ENCODE measurements at regions not wholly inside any gene's neighbourhood (a gene's known extent, or its start where the extent isn't known, plus 50 kb on each side); places are given as distances from the start of the nearest gene placed in this dataset.
"Not testable (repeated sequence)": the region's sequence is repeated elsewhere in the genome, so short reads cannot be mapped to it uniquely, and the experiment has no call there.

- no peak overlapping the region for H3K27ac ChIP-seq (ENCODE audit: low read length)
- no peak for DNase-seq (ENCODE audit: low read depth, low spot score)
- no peaks in the 10 kb centered on the region for H3K4me1 ChIP-seq (ENCODE audit: control insufficient read depth, insufficient read depth, low read length)
- no peaks in the 10 kb centered on the region for H3K9me3 ChIP-seq (ENCODE audit: control insufficient read depth, insufficient read depth, low read length)
- no peaks in the 10 kb centered on the region for H3K36me3 ChIP-seq (ENCODE audit: control insufficient read depth, insufficient read depth, low read length)
- no peaks in the 10 kb centered on the region for H3K27me3 ChIP-seq (ENCODE audit: control insufficient read depth, insufficient read depth, low read length)
- WGBS (ENCODE audit: insufficient coverage, insufficient read length): no CpG with 5 or more reads among the region's 3 CpGs
- H3K4me3 ChIP-seq (ENCODE audit: low read length): no peak overlapping the region
Observed at GRCh38 chr7:17580141-17580540, 281.7 kb downstream of the AHR start.

- H3K27ac ChIP-seq (ENCODE audit: low read length): no peak overlapping the region
- H3K36me3 ChIP-seq (ENCODE audit: control insufficient read depth, insufficient read depth, low read length): no peaks in the 10 kb centered on the region
- H3K4me3 ChIP-seq (ENCODE audit: low read length): no peak overlapping the region
- no peaks in the 10 kb centered on the region for H3K9me3 ChIP-seq (ENCODE audit: control insufficient read depth, insufficient read depth, low read length)
- no peak for DNase-seq (ENCODE audit: low read depth, low spot score)
- H3K4me1 ChIP-seq (ENCODE audit: control insufficient read depth, insufficient read depth, low read length): no peaks in the 10 kb centered on the region
- WGBS (ENCODE audit: insufficient coverage, insufficient read length): no CpG with 5 or more reads among the region's 1 CpG
- H3K27me3 ChIP-seq (ENCODE audit: control insufficient read depth, insufficient read depth, low read length): no peaks in the 10 kb centered on the region
Observed at GRCh38 chr7:17580856-17581255, 282.4 kb downstream of the AHR start.

GRCh38 chr7:17581301-17581700 lies 282.8 kb downstream of the AHR start:
- Histone ChIP-seq H3K27ac (ENCODE audit: low read length) (no peak overlapping the region), H3K4me3 (ENCODE audit: low read length) (no peak overlapping the region), H3K27me3 (ENCODE audit: control insufficient read depth, insufficient read depth, low read length) (no peaks in the 10 kb centered on the region), H3K36me3 (ENCODE audit: control insufficient read depth, insufficient read depth, low read length) (no peaks in the 10 kb centered on the region), H3K4me1 (ENCODE audit: control insufficient read depth, insufficient read depth, low read length) (no peaks in the 10 kb centered on the region), H3K9me3 (ENCODE audit: control insufficient read depth, insufficient read depth, low read length) (no peaks in the 10 kb centered on the region)
- no CpG with 5 or more reads among the region's 1 CpG for WGBS (ENCODE audit: insufficient coverage, insufficient read length)
- no peak for DNase-seq (ENCODE audit: low read depth, low spot score)

GRCh38 chr7:17582696-17583095 lies 284.2 kb downstream of the AHR start:
- H3K27me3 ChIP-seq (ENCODE audit: control insufficient read depth, insufficient read depth, low read length); H3K4me1 ChIP-seq (ENCODE audit: control insufficient read depth, insufficient read depth, low read length); H3K27ac ChIP-seq (ENCODE audit: low read length); DNase-seq (ENCODE audit: low read depth, low spot score); H3K4me3 ChIP-seq (ENCODE audit: low read length); H3K36me3 ChIP-seq (ENCODE audit: control insufficient read depth, insufficient read depth, low read length); H3K9me3 ChIP-seq (ENCODE audit: control insufficient read depth, insufficient read depth, low read length): not testable (repeated sequence)
- no CpG with 5 or more reads among the region's 2 CpGs for WGBS (ENCODE audit: insufficient coverage, insufficient read length)

- no peak for DNase-seq (ENCODE audit: low read depth, low spot score)
- no CpG with 5 or more reads among the region's 1 CpG for WGBS (ENCODE audit: insufficient coverage, insufficient read length)
- H3K36me3 ChIP-seq (ENCODE audit: control insufficient read depth, insufficient read depth, low read length): no peaks in the 10 kb centered on the region
- H3K4me3 ChIP-seq (ENCODE audit: low read length): no peak overlapping the region
- H3K9me3 ChIP-seq (ENCODE audit: control insufficient read depth, insufficient read depth, low read length): no peaks in the 10 kb centered on the region
- no peaks in the 10 kb centered on the region for H3K4me1 ChIP-seq (ENCODE audit: control insufficient read depth, insufficient read depth, low read length)
- no peaks in the 10 kb centered on the region for H3K27me3 ChIP-seq (ENCODE audit: control insufficient read depth, insufficient read depth, low read length)
- H3K27ac ChIP-seq (ENCODE audit: low read length): no peak overlapping the region
Observed at GRCh38 chr7:17583786-17584185, 285.3 kb downstream of the AHR start.

- no peak for DNase-seq (ENCODE audit: low read depth, low spot score)
- H3K27me3 ChIP-seq (ENCODE audit: control insufficient read depth, insufficient read depth, low read length): no peaks in the 10 kb centered on the region
Observed at GRCh38 chr7:17584822-17585221, 286.4 kb downstream of the AHR start.

GRCh38 chr7:17586711-17587110 lies 288.3 kb downstream of the AHR start:
- H3K9me3 ChIP-seq (ENCODE audit: control insufficient read depth, insufficient read depth, low read length): no peaks in the 10 kb centered on the region
- WGBS (ENCODE audit: insufficient coverage, insufficient read length): no CpG with 5 or more reads among the region's 4 CpGs
- no peaks in the 10 kb centered on the region for H3K36me3 ChIP-seq (ENCODE audit: control insufficient read depth, insufficient read depth, low read length)
- H3K27ac ChIP-seq (ENCODE audit: low read length): no peak overlapping the region
- H3K4me1 ChIP-seq (ENCODE audit: control insufficient read depth, insufficient read depth, low read length): no peaks in the 10 kb centered on the region
- no peak for DNase-seq (ENCODE audit: low read depth, low spot score)
- no peak overlapping the region for H3K4me3 ChIP-seq (ENCODE audit: low read length)
- no peaks in the 10 kb centered on the region for H3K27me3 ChIP-seq (ENCODE audit: control insufficient read depth, insufficient read depth, low read length)

More at GRCh38 chr7:17584822-17585221, 286.4 kb downstream of the AHR start:
- H3K27ac ChIP-seq (ENCODE audit: low read length): no peak overlapping the region
- H3K4me1 ChIP-seq (ENCODE audit: control insufficient read depth, insufficient read depth, low read length): no peaks in the 10 kb centered on the region
- H3K36me3 ChIP-seq (ENCODE audit: control insufficient read depth, insufficient read depth, low read length): no peaks in the 10 kb centered on the region
- WGBS (ENCODE audit: insufficient coverage, insufficient read length): no CpG with 5 or more reads among the region's 1 CpG
- no peaks in the 10 kb centered on the region for H3K9me3 ChIP-seq (ENCODE audit: control insufficient read depth, insufficient read depth, low read length)
- H3K4me3 ChIP-seq (ENCODE audit: low read length): no peak overlapping the region

- no peaks in the 10 kb centered on the region for H3K4me1 ChIP-seq (ENCODE audit: control insufficient read depth, insufficient read depth, low read length)
- H3K27ac ChIP-seq (ENCODE audit: low read length): no peak overlapping the region
- no peaks in the 10 kb centered on the region for H3K27me3 ChIP-seq (ENCODE audit: control insufficient read depth, insufficient read depth, low read length)
- no peaks in the 10 kb centered on the region for H3K9me3 ChIP-seq (ENCODE audit: control insufficient read depth, insufficient read depth, low read length)
- DNase-seq (ENCODE audit: low read depth, low spot score): no peak
- WGBS (ENCODE audit: insufficient coverage, insufficient read length): no CpG with 5 or more reads among the region's 1 CpG
- no peaks in the 10 kb centered on the region for H3K36me3 ChIP-seq (ENCODE audit: control insufficient read depth, insufficient read depth, low read length)
- H3K4me3 ChIP-seq (ENCODE audit: low read length): no peak overlapping the region
Observed at GRCh38 chr7:17588730-17589129, 290.3 kb downstream of the AHR start.

- H3K27ac ChIP-seq (ENCODE audit: low read length): no peak overlapping the region
- no peak overlapping the region for H3K4me3 ChIP-seq (ENCODE audit: low read length)
- no CpG with 5 or more reads among the region's 6 CpGs for WGBS (ENCODE audit: insufficient coverage, insufficient read length)
Observed at GRCh38 chr7:17589671-17590070, 291.2 kb downstream of the AHR start.

GRCh38 chr7:17590221-17590620 lies 291.8 kb downstream of the AHR start:
- WGBS (ENCODE audit: insufficient coverage, insufficient read length): no CpG with 5 or more reads among the region's 2 CpGs
- Histone ChIP-seq H3K4me1 (ENCODE audit: control insufficient read depth, insufficient read depth, low read length) (no peaks in the 10 kb centered on the region), H3K36me3 (ENCODE audit: control insufficient read depth, insufficient read depth, low read length) (no peaks in the 10 kb centered on the region), H3K27me3 (ENCODE audit: control insufficient read depth, insufficient read depth, low read length) (no peaks in the 10 kb centered on the region), H3K9me3 (ENCODE audit: control insufficient read depth, insufficient read depth, low read length) (no peaks in the 10 kb centered on the region), H3K27ac (ENCODE audit: low read length) (no peak overlapping the region), H3K4me3 (ENCODE audit: low read length) (no peak overlapping the region)
- DNase-seq (ENCODE audit: low read depth, low spot score): no peak

More at GRCh38 chr7:17589671-17590070, 291.2 kb downstream of the AHR start:
- Histone ChIP-seq H3K27me3 (ENCODE audit: control insufficient read depth, insufficient read depth, low read length) (no peaks in the 10 kb centered on the region), H3K4me1 (ENCODE audit: control insufficient read depth, insufficient read depth, low read length) (no peaks in the 10 kb centered on the region), H3K9me3 (ENCODE audit: control insufficient read depth, insufficient read depth, low read length) (no peaks in the 10 kb centered on the region), H3K36me3 (ENCODE audit: control insufficient read depth, insufficient read depth, low read length) (no peaks in the 10 kb centered on the region)
- DNase-seq (ENCODE audit: low read depth, low spot score): no peak

- Histone ChIP-seq H3K36me3 (ENCODE audit: control insufficient read depth, insufficient read depth, low read length) (no peaks in the 10 kb centered on the region), H3K27me3 (ENCODE audit: control insufficient read depth, insufficient read depth, low read length) (no peaks in the 10 kb centered on the region), H3K4me3 (ENCODE audit: low read length) (no peak overlapping the region), H3K27ac (ENCODE audit: low read length) (no peak overlapping the region), H3K9me3 (ENCODE audit: control insufficient read depth, insufficient read depth, low read length) (no peaks in the 10 kb centered on the region), H3K4me1 (ENCODE audit: control insufficient read depth, insufficient read depth, low read length) (no peaks in the 10 kb centered on the region)
- WGBS (ENCODE audit: insufficient coverage, insufficient read length): no CpG with 5 or more reads among the region's 1 CpG
- no peak for DNase-seq (ENCODE audit: low read depth, low spot score)
Observed at GRCh38 chr7:17593819-17594419, 295.5 kb downstream of the AHR start.
